CD14-positive monocyte (primary cell): ENCODE measurements at regions not wholly inside any gene's neighbourhood (a gene's known extent, or its start where the extent isn't known, plus 50 kb on each side); places are given as distances from the start of the nearest gene placed in this dataset.
A peak's percentile ranks its signal among the peaks of the same experiment; 100 is the strongest.
"Not testable (repeated sequence)": the region's sequence is repeated elsewhere in the genome, so short reads cannot be mapped to it uniquely, and the experiment has no call there.

Experiments
- DNase-seq, 3 donors: peaks; one replicate each; pipeline ENCODE4 v3.0.0-alpha.2; 2011 to 2022
- H2AFZ ChIP-seq: 2 replicates; pipeline ENCODE4 v1.6.0; 2012; ENCODE audit warnings: mild to moderate bottlenecking, low read depth, low read length, inconsistent platforms; ENCODE audit not compliant: insufficient read depth, poor library complexity, severe bottlenecking
- H3K27ac ChIP-seq, 2 donors: 1 replicate in 1 of 2; 2 replicates in 1 of 2; pipeline ENCODE4 v1.5.1; 2012 to 2013; ENCODE audit warnings: low read length in 2 of 2, control low read depth in 1 of 2, inconsistent platforms in 1 of 2, low read depth in 1 of 2, mild to moderate bottlenecking in 1 of 2
- H3K27me3 ChIP-seq, 2 donors: one replicate each; pipeline versions ENCODE4 v1.6.0 to v1.6.1; 2011 to 2013; ENCODE audit warnings: low read length in 2 of 2; ENCODE audit not compliant: control insufficient read depth in 2 of 2, insufficient read depth in 2 of 2
- H3K36me3 ChIP-seq, 2 donors: replicated peaks in 1 of 2; 1 replicate in 1 of 2; 2 replicates in 1 of 2; pipeline versions ENCODE4 v1.5.1 to v1.6.1; 2012 to 2013; ENCODE audit warnings: low read length in 2 of 2, control low read depth in 1 of 2, inconsistent platforms in 1 of 2, mild to moderate bottlenecking in 1 of 2; ENCODE audit not compliant: insufficient read depth in 2 of 2, control insufficient read depth in 1 of 2
- H3K4me1 ChIP-seq, 2 donors: 1 replicate in 1 of 2; 2 replicates in 1 of 2; pipeline versions ENCODE4 v1.5.1 to v1.6.1; 2012 to 2013; ENCODE audit warnings: low read length in 2 of 2, control low read depth in 1 of 2, inconsistent platforms in 1 of 2, mild to moderate bottlenecking in 1 of 2, moderate library complexity in 1 of 2; ENCODE audit not compliant: insufficient read depth in 2 of 2, control insufficient read depth in 1 of 2
- H3K4me2 ChIP-seq: replicated peaks from 2 replicates; pipeline ENCODE3; 2012; ENCODE audit warnings: low read length, moderate library complexity, mild to moderate bottlenecking; ENCODE audit not compliant: poor library complexity, severe bottlenecking; ENCODE audit errors: extremely low read depth
- H3K4me3 ChIP-seq, 3 experiments: fragments of 200-600 bp in 1 of 3; sonication (generic) in 1 of 3; replicated peaks in 1 of 3; 1 replicate in 2 of 3; 2 replicates in 1 of 3; pipeline ENCODE4 v1.5.1; 2011 to 2013; ENCODE audit warnings: low read length in 3 of 3, mild to moderate bottlenecking in 3 of 3, control low read depth in 2 of 3, low read depth in 2 of 3, inconsistent platforms in 1 of 3, moderate library complexity in 1 of 3
- H3K79me2 ChIP-seq: 2 replicates; pipeline ENCODE4 v1.6.0; 2012; ENCODE audit warnings: mild to moderate bottlenecking, control low read depth, inconsistent platforms, low read length, moderate library complexity; ENCODE audit not compliant: insufficient read depth
- H3K9ac ChIP-seq: 2 replicates; pipeline ENCODE4 v1.6.0; 2017; ENCODE audit warnings: low read length, mild to moderate bottlenecking; ENCODE audit not compliant: insufficient read depth, poor library complexity, severe bottlenecking
- H3K9me3 ChIP-seq, 2 donors: replicated peaks in 1 of 2; 1 replicate in 1 of 2; 2 replicates in 1 of 2; pipeline versions ENCODE4 v1.5.1 to v1.6.1; 2012 to 2013; ENCODE audit warnings: low read length in 2 of 2, control low read depth in 1 of 2; ENCODE audit not compliant: control insufficient read depth in 1 of 2, insufficient read depth in 1 of 2
- H4K20me1 ChIP-seq: 2 replicates; pipeline ENCODE4 v1.6.0; 2012; ENCODE audit warnings: mild to moderate bottlenecking, low read length, control low read depth, moderate library complexity; ENCODE audit not compliant: insufficient read depth
- H3K27ac Mint-ChIP-seq, 7 donors: one replicate each; pipeline ENCODE4 v1.8.0; 2020; ENCODE audit warnings: mild to moderate bottlenecking in 7 of 7, mixed read lengths in 7 of 7, moderate library complexity in 6 of 7, inconsistent platforms in 2 of 7
- H3K27me3 Mint-ChIP-seq, 3 donors: one replicate each; pipeline ENCODE4 v1.8.0; 2021 to 2022; ENCODE audit warnings: low read depth in 3 of 3, mild to moderate bottlenecking in 3 of 3, mixed read lengths in 3 of 3, moderate library complexity in 3 of 3, inconsistent platforms in 1 of 3
- H3K36me3 Mint-ChIP-seq, 2 donors: one replicate each; pipeline ENCODE4 v1.8.0; 2020; ENCODE audit warnings: mixed read lengths in 2 of 2, inconsistent platforms in 1 of 2, mild to moderate bottlenecking in 1 of 2
- H3K4me1 Mint-ChIP-seq: one replicate; pipeline ENCODE4 v1.8.0; 2020; ENCODE audit warnings: mild to moderate bottlenecking, mixed read lengths
- H3K4me3 Mint-ChIP-seq, 2 donors: one replicate each; pipeline ENCODE4 v1.8.0; 2020; ENCODE audit warnings: mild to moderate bottlenecking in 2 of 2, mixed read lengths in 2 of 2, moderate library complexity in 1 of 2
- H3K9me3 Mint-ChIP-seq, 7 donors: one replicate each; pipeline ENCODE4 v1.8.0; 2020 to 2022; ENCODE audit warnings: mixed read lengths in 7 of 7, mild to moderate bottlenecking in 6 of 7, moderate library complexity in 6 of 7, inconsistent platforms in 2 of 7
- WGBS: methylation state at CpG from one replicate; pipeline ENCODE4 v1.1.5; 2013; ENCODE audit warnings: missing lambda C conversion rate; ENCODE audit not compliant: insufficient coverage; 5-methylcytosine and 5-hydroxymethylcytosine counted together
- intact Hi-C, 2 donors: fragments of 100-400 bp; cut with micrococcal nuclease; formaldehyde crosslinking; loops; one replicate each; pipeline versions ENCODE4 v1.15.0 to v1.15.1; 2023
- TF ChIP-seq, protein P1 (sequence below): fragments of 200-600 bp; IDR thresholded peaks from one replicate; pipeline ENCODE4 v1.8.0; 2022; ENCODE audit warnings: antibody characterized with exemption, mild to moderate bottlenecking

DNA sequence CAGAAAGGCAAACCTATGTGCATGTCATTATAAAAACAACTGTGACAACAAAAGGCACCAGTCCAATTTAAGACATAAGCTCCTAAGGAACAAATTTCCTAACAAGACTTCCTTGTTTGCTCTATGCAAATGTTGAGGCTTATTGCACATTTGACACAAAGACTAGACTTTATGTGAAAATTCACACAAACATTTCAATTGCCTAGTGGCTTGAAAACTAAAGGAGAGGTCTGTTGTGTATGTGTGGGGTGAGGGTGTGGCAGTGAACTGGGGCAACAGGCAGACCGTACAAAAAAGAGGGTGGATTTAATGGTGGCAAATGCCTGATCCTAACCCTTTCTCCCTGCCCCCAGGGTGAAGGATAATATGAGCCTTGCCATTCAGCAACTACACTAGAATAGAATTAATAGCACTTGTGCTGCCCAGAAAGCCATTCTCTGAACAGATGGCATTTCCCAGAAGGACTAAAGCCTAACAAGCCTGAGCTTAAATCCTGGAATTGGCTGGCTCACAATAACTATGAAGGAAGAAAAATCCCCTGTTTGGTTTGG lies 73.9 kb downstream of the GLUL start:
- Histone ChIP-seq H3K79me2 (no peaks in the 10 kb centered on the region), H3K27me3 (no peaks in the 10 kb centered on the region), H3K4me2 (no peak overlapping the region), H2AFZ (no peak overlapping the region), H3K4me1 (peaks cover 12 to 13% of the 10 kb centered on the region in 2 donors), H3K27ac (peak overlapping the region in 1 of 2 donors; percentile 59), H3K36me3 (no peaks in the 10 kb centered on the region), H3K9me3 (peaks cover 0 to 2% of the 10 kb centered on the region in 2 donors), H3K4me3 (no peak overlapping the region), H3K9ac (no peak overlapping the region), H4K20me1 (no peaks in the 10 kb centered on the region)
- peak overlapping the region in 1 of 2 donors; percentile 48 for H3K4me3 Mint-ChIP-seq
- no CpG with 5 or more reads among the region's 1 CpG for WGBS
- peak overlapping the region in 5 of 7 donors; percentile 22 to 65 (median 56) for H3K27ac Mint-ChIP-seq
- TF ChIP-seq, protein P1, sequence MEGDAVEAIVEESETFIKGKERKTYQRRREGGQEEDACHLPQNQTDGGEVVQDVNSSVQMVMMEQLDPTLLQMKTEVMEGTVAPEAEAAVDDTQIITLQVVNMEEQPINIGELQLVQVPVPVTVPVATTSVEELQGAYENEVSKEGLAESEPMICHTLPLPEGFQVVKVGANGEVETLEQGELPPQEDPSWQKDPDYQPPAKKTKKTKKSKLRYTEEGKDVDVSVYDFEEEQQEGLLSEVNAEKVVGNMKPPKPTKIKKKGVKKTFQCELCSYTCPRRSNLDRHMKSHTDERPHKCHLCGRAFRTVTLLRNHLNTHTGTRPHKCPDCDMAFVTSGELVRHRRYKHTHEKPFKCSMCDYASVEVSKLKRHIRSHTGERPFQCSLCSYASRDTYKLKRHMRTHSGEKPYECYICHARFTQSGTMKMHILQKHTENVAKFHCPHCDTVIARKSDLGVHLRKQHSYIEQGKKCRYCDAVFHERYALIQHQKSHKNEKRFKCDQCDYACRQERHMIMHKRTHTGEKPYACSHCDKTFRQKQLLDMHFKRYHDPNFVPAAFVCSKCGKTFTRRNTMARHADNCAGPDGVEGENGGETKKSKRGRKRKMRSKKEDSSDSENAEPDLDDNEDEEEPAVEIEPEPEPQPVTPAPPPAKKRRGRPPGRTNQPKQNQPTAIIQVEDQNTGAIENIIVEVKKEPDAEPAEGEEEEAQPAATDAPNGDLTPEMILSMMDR: no peak
- H3K27me3 Mint-ChIP-seq: peaks cover 0 to 1% (median 0%) of the 10 kb centered on the region in 3 donors
- peaks cover 24% of the 10 kb centered on the region for H3K4me1 Mint-ChIP-seq
- intact Hi-C loops: no loop called here
- no peaks in the 10 kb centered on the region for H3K36me3 Mint-ChIP-seq
- H3K9me3 Mint-ChIP-seq: peaks cover 0 to 8% (median 5%) of the 10 kb centered on the region in 7 donors
- peak in 1 of 3 donors; percentile 12 for DNase-seq

DNA sequence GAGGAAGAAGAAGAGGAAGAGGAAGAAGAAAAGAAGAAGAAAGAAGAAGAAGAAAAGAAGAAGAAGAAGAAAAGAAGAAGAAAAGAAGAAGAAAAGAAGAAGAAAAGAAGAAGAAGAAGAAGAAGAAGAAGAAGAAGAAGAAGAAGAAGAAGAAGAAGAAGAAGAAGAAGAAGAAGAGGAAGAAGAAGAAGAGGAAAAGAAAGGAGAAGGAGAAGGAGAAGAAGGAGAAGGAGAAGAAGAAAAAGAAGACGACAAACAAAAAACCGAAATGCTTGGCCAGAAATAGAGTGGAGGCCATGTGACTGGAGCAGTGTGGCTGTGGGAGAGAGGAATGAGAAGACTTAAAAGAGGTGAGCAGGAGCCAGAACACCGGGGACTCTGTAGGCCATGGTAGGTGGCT lies 75.1 kb downstream of the GLUL start:
- H3K9me3 ChIP-seq, H3K4me3 Mint-ChIP-seq, H3K79me2 ChIP-seq, intact Hi-C loops, H4K20me1 ChIP-seq, H3K9ac ChIP-seq, DNase-seq, H3K4me3 ChIP-seq, H3K27me3 Mint-ChIP-seq, H3K36me3 Mint-ChIP-seq, H3K27me3 ChIP-seq, H2AFZ ChIP-seq, H3K36me3 ChIP-seq, H3K9me3 Mint-ChIP-seq, H3K4me2 ChIP-seq: not testable (repeated sequence)
- H3K4me1 ChIP-seq: peaks cover 12 to 13% of the 10 kb centered on the region in 2 donors
- H3K27ac Mint-ChIP-seq: peak overlapping the region in 5 of 7 donors; percentile 66 to 79 (median 74)
- WGBS: 48% methylated on average over 3 of the region's 3 CpGs
- H3K27ac ChIP-seq: peak overlapping the region in 1 of 2 donors; percentile 59
- peaks cover 24% of the 10 kb centered on the region for H3K4me1 Mint-ChIP-seq
